ENCODE measurements at regions not wholly inside any gene's neighbourhood (a gene's known extent, or its start where the extent isn't known, plus 50 kb on each side); places are given as distances from the start of the nearest gene placed in this dataset.

DNA sequence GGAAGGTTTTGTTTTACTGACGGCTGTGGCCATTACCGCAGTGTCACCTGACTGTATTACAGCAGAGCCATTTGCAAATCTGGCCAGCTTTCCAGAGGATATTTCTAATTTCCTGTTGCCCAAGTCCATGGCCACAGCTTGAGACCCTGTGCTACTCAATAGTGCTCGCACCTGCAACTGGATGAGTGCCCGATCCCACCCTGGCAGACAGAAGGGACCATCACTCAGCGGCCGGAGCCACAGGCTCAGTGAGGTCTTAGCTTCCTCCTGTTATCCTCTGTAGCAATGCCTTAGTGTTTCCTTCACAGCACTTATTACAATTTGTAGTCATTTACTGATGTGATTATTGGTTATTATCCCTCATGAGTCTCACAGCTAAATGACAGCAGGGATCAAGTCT is 184.8 kb downstream of the LRRN1 start:
- no peaks in the 10 kb centered on the region for H3K4me1 ChIP-seq (ENCODE audit: control insufficient read depth in 2 of 2, insufficient read depth in 2 of 2, low read length in 2 of 2)
- ATAC-seq (ENCODE audit: low read depth) (no peak), DNase-seq (no peak)
- no peak overlapping the region for H3K9ac ChIP-seq (ENCODE audit: low read length)
- H3K79me2 ChIP-seq (ENCODE audit: control insufficient read depth, insufficient read depth, low read length), result no peaks in the 10 kb centered on the region
- TF ChIP-seq, protein P1, sequence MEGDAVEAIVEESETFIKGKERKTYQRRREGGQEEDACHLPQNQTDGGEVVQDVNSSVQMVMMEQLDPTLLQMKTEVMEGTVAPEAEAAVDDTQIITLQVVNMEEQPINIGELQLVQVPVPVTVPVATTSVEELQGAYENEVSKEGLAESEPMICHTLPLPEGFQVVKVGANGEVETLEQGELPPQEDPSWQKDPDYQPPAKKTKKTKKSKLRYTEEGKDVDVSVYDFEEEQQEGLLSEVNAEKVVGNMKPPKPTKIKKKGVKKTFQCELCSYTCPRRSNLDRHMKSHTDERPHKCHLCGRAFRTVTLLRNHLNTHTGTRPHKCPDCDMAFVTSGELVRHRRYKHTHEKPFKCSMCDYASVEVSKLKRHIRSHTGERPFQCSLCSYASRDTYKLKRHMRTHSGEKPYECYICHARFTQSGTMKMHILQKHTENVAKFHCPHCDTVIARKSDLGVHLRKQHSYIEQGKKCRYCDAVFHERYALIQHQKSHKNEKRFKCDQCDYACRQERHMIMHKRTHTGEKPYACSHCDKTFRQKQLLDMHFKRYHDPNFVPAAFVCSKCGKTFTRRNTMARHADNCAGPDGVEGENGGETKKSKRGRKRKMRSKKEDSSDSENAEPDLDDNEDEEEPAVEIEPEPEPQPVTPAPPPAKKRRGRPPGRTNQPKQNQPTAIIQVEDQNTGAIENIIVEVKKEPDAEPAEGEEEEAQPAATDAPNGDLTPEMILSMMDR (IDR thresholded peaks at IDR 0.05), result no peak
- Mint-ChIP-seq H3K27ac (no peak overlapping the region), H3K4me3 (no peak overlapping the region), H3K9me3 (ENCODE audit: insufficient read depth) (no peaks in the 10 kb centered on the region), H3K27me3 (peaks cover 5% of the 10 kb centered on the region), H3K4me1 (no peaks in the 10 kb centered on the region)
- H2AFZ ChIP-seq (ENCODE audit: insufficient read depth, low read depth, low read length, poor library complexity, severe bottlenecking), result no peak overlapping the region
- ChIA-PET POLR2A (no interaction called here), CTCF (no interaction called here)
- no peaks in the 10 kb centered on the region for H3K36me3 ChIP-seq (replicated peaks in 1 of 2; ENCODE audit: control extremely low read depth in 1 of 2, control insufficient read depth in 1 of 2, extremely low read depth in 1 of 2, insufficient read depth in 2 of 2, low read length in 1 of 2)
- H3K4me2 ChIP-seq (replicated peaks; ENCODE audit: low read depth, low read length, poor library complexity, severe bottlenecking), result no peak overlapping the region
- H3K9me3 ChIP-seq (ENCODE audit: control extremely low read depth in 1 of 3, control insufficient read depth in 2 of 3, insufficient read depth in 1 of 3, low read length in 2 of 3), result no peaks in the 10 kb centered on the region
- 98% methylated on average over 4 of the region's 6 CpGs for WGBS (ENCODE audit: insufficient coverage)
- H3K27me3 ChIP-seq (replicated peaks in 1 of 4; ENCODE audit: control extremely low read depth in 1 of 4, control insufficient read depth in 3 of 4, insufficient read depth in 4 of 4, low read length in 3 of 4), result no peaks in the 10 kb centered on the region
- no peak overlapping the region for H3K27ac ChIP-seq (ENCODE audit: low read length in 2 of 2)
- intact Hi-C loops (cut with micrococcal nuclease), result no loop called here
- no peak overlapping the region for H3K4me3 ChIP-seq (ENCODE audit: control extremely low read depth in 1 of 5, extremely low read depth in 1 of 5, insufficient read depth in 1 of 5, low read depth in 2 of 5, low read length in 4 of 5)
- H4K20me1 ChIP-seq (ENCODE audit: control insufficient read depth, insufficient read depth, low read length, poor library complexity, severe bottlenecking), result no peaks in the 10 kb centered on the region

DNA sequence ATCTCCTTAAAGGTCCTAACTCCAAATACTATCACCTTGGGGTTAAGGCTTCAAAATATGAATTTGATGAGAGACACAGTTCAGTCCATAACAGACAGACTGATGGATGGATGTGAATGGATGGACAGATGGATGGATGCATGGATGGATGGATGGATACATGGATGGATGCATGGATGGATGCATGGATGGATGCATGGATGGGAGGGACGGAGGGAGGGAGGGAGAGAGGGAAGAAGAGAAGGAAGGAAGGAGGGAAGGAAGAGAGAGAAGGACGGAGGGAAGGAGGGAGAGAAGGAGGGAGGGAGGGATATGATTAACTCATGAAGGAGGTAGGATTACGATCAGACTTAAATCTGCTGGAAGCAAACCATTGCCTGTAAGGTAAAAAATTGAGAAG is 192.4 kb downstream of the LRRN1 start:
- DNase-seq (no peak), ATAC-seq (ENCODE audit: low read depth) (no peak)
- intact Hi-C loops (cut with micrococcal nuclease), result no loop called here
- 89% methylated on average over 2 of the region's 3 CpGs for WGBS (ENCODE audit: insufficient coverage)
- no peaks in the 10 kb centered on the region for H3K27me3 Mint-ChIP-seq
- ChIA-PET CTCF (interaction anchor here (0.6 kb wide), 1 partner anchor 52 kb away, joined by 3 read pairs; no protein-coding TSS in a partner anchor), POLR2A (no interaction called here)
- Histone ChIP-seq H3K4me1 (ENCODE audit: control insufficient read depth in 2 of 2, insufficient read depth in 2 of 2, low read length in 2 of 2) (no peaks in the 10 kb centered on the region), H3K79me2 (ENCODE audit: control insufficient read depth, insufficient read depth, low read length) (no peaks in the 10 kb centered on the region), H3K4me2 (replicated peaks; ENCODE audit: low read depth, low read length, poor library complexity, severe bottlenecking) (no peak overlapping the region), H3K9me3 (ENCODE audit: control extremely low read depth in 1 of 3, control insufficient read depth in 2 of 3, insufficient read depth in 1 of 3, low read length in 2 of 3) (no peaks in the 10 kb centered on the region), H2AFZ (ENCODE audit: insufficient read depth, low read depth, low read length, poor library complexity, severe bottlenecking) (no peak overlapping the region), H3K27ac (ENCODE audit: low read length in 2 of 2) (no peak overlapping the region), H4K20me1 (ENCODE audit: control insufficient read depth, insufficient read depth, low read length, poor library complexity, severe bottlenecking) (no peaks in the 10 kb centered on the region), H3K36me3 (replicated peaks in 1 of 2; ENCODE audit: control extremely low read depth in 1 of 2, control insufficient read depth in 1 of 2, extremely low read depth in 1 of 2, insufficient read depth in 2 of 2, low read length in 1 of 2) (no peaks in the 10 kb centered on the region), H3K9ac (ENCODE audit: low read length) (no peak overlapping the region), H3K27me3 (replicated peaks in 1 of 4; ENCODE audit: control extremely low read depth in 1 of 4, control insufficient read depth in 3 of 4, insufficient read depth in 4 of 4, low read length in 3 of 4) (no peaks in the 10 kb centered on the region), H3K4me3 (ENCODE audit: control extremely low read depth in 1 of 5, extremely low read depth in 1 of 5, insufficient read depth in 1 of 5, low read depth in 2 of 5, low read length in 4 of 5) (no peak overlapping the region)
- H3K4me3 Mint-ChIP-seq, result no peak overlapping the region
- H3K4me1 Mint-ChIP-seq, result peaks cover 3% of the 10 kb centered on the region
- TF ChIP-seq, protein P1 (IDR thresholded peaks at IDR 0.05), result no peak
- TF ChIP-seq EZH2 (IDR thresholded peaks at IDR 0.05; ENCODE audit: borderline replicate concordance, insufficient read depth, low read depth, low read length, poor library complexity, severe bottlenecking), result no peak
- H3K9me3 Mint-ChIP-seq (ENCODE audit: insufficient read depth), result no peaks in the 10 kb centered on the region
- H3K27ac Mint-ChIP-seq, result no peak overlapping the region

All from B cell (primary cell).